Retinal pigment epithelial cell (primary cell): ENCODE measurements at regions not wholly inside any gene's neighbourhood (a gene's known extent, or its start where the extent isn't known, plus 50 kb on each side); places are given as distances from the start of the nearest gene placed in this dataset.

Experiments used
- DNase-seq: peaks from one replicate; pipeline ENCODE4 v3.0.0-alpha.2; 2010; ENCODE audit warnings: low read depth
- H3K4me3 ChIP-seq: 2 replicates; pipeline ENCODE4 v1.5.1; 2011; ENCODE audit warnings: mild to moderate bottlenecking, low read length, control low read depth, moderate library complexity
- CTCF ChIP-seq: conservative IDR thresholded peaks from 2 replicates; pipeline ENCODE4 v1.5.1; 2011; ENCODE audit warnings: low read depth, low read length, control low read depth, inconsistent platforms

- no peak overlapping the region for H3K4me3 ChIP-seq
- no peak for DNase-seq
- TF ChIP-seq CTCF, result no peak
Measured at GRCh38 chr1:245084551-245084950, 70.2 kb upstream of the KIF26B start.

- DNase-seq, result no peak
- no peak overlapping the region for H3K4me3 ChIP-seq
Measured at GRCh38 chr1:245079021-245079609, 75.7 kb upstream of the KIF26B start.

GRCh38 chr1:245074898-245075297, 79.9 kb upstream of the KIF26B start:
- no peak for DNase-seq
- no peak overlapping the region for H3K4me3 ChIP-seq
- no peak for TF ChIP-seq CTCF

More at GRCh38 chr1:245079021-245079609, 75.7 kb upstream of the KIF26B start:
- peak; percentile 81 for TF ChIP-seq CTCF

GRCh38 chr1:245074232-245074747, 80.5 kb upstream of the KIF26B start:
- TF ChIP-seq CTCF, result no peak
- DNase-seq, result peak; percentile 92

GRCh38 chr1:245070836-245071615, 83.8 kb upstream of the KIF26B start:
- no peak overlapping the region for H3K4me3 ChIP-seq
- TF ChIP-seq CTCF, result no peak
- DNase-seq, result no peak

More at GRCh38 chr1:245074232-245074747, 80.5 kb upstream of the KIF26B start:
- H3K4me3 ChIP-seq, result no peak overlapping the region

- no peak overlapping the region for H3K4me3 ChIP-seq
- no peak for TF ChIP-seq CTCF
- DNase-seq, result no peak
Measured at GRCh38 chr1:245067257-245067656, 87.5 kb upstream of the KIF26B start.
